NT2/D1 (cell line): ENCODE measurements at regions not wholly inside any gene's neighbourhood (a gene's known extent, or its start where the extent isn't known, plus 50 kb on each side); places are given as distances from the start of the nearest gene placed in this dataset.

Source experiments
- DNase-seq: peaks from one replicate; pipeline ENCODE4 v3.0.0-alpha.2; 2011; ENCODE audit warnings: low read depth, low spot score
- H3K27me3 ChIP-seq: 2 replicates; pipeline ENCODE4 v1.6.0; 2011; ENCODE audit warnings: mild to moderate bottlenecking; ENCODE audit not compliant: insufficient read length, insufficient read depth
- H3K36me3 ChIP-seq: 2 replicates; pipeline ENCODE4 v1.6.1; 2011; ENCODE audit warnings: mild to moderate bottlenecking, low read length, mixed read lengths; ENCODE audit not compliant: insufficient read depth, insufficient read length
- H3K4me1 ChIP-seq: 2 replicates; pipeline ENCODE4 v1.5.1; 2011; ENCODE audit not compliant: insufficient read depth, insufficient read length
- H3K4me3 ChIP-seq: 2 replicates; pipeline ENCODE4 v1.5.1; 2011; ENCODE audit warnings: low read depth; ENCODE audit not compliant: insufficient read length
- H3K9ac ChIP-seq: 2 replicates; pipeline ENCODE4 v1.6.0; 2011; ENCODE audit warnings: low read depth; ENCODE audit not compliant: insufficient read length
- H3K9me3 ChIP-seq: 2 replicates; pipeline ENCODE4 v1.5.1; 2011; ENCODE audit warnings: mild to moderate bottlenecking, low read length; ENCODE audit not compliant: insufficient read depth
- SUZ12 ChIP-seq: IDR thresholded peaks from 2 replicates; pipeline ENCODE4 v1.6.1; 2011; ENCODE audit not compliant: insufficient read length, insufficient read depth; ENCODE audit errors: extremely low read depth
- YY1 ChIP-seq: IDR thresholded peaks from 2 replicates; pipeline ENCODE4 v1.6.1; 2011; ENCODE audit not compliant: insufficient read length, insufficient read depth
- ZNF274 ChIP-seq: IDR thresholded peaks from 2 replicates; pipeline ENCODE4 v1.6.1; 2011; ENCODE audit warnings: mild to moderate bottlenecking, low read depth, low read length

DNA sequence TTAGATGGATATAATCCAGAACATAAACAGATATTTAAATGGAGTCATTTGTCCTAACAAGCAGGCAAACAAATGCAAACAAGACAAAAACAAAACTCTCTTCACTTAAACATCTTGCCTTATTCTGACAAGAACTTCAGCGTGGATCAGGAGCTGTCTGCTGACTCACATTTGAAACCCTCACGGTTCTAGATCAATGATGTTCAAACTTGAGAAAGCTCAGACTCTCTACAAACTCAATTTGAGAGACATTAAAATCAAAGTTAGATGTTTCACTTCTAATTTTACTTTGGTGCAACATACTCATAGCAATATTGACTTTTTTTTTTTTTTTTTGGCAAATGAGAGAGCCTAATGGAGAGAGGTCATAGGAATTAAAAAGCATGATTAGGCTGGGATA, 362.8 kb upstream of the SLC14A2 start:
- no peak overlapping the region for H3K4me3 ChIP-seq
- DNase-seq = no peak
- no peaks in the 10 kb centered on the region for H3K36me3 ChIP-seq
- no peak overlapping the region for H3K9ac ChIP-seq
- H3K27me3 ChIP-seq = no peaks in the 10 kb centered on the region
- H3K4me1 ChIP-seq = peaks cover 3% of the 10 kb centered on the region
- TF ChIP-seq ZNF274 = no peak
- no peak for TF ChIP-seq SUZ12
- no peak for TF ChIP-seq YY1
- H3K9me3 ChIP-seq = no peaks in the 10 kb centered on the region

DNA sequence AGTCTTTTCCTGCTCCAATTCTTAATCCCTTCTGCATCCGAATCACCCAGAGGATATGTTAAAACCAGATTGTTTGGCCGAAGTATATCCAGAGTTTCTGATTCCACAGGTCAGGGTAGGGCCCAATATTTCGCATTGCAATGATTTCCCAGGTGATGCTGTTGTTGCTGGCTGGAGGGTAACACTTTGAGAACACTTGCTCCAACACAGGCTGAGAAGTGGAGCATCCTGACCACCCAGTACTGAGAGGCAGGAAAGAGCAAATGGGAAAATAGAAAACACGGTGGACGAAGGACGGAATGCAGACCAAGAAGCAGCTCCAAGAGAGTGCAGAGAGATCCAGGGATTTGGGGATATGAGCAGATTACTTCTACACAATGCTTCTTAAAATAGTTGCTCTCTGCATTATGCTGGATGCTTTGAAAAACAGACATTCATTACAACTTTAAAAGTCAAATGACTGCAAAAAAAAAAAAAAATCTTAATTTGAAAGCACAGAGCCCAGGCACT, 362.2 kb upstream of the SLC14A2 start:
- no peak for DNase-seq
- Histone ChIP-seq H3K4me1 (peaks cover 3% of the 10 kb centered on the region), H3K36me3 (no peaks in the 10 kb centered on the region)

DNA sequence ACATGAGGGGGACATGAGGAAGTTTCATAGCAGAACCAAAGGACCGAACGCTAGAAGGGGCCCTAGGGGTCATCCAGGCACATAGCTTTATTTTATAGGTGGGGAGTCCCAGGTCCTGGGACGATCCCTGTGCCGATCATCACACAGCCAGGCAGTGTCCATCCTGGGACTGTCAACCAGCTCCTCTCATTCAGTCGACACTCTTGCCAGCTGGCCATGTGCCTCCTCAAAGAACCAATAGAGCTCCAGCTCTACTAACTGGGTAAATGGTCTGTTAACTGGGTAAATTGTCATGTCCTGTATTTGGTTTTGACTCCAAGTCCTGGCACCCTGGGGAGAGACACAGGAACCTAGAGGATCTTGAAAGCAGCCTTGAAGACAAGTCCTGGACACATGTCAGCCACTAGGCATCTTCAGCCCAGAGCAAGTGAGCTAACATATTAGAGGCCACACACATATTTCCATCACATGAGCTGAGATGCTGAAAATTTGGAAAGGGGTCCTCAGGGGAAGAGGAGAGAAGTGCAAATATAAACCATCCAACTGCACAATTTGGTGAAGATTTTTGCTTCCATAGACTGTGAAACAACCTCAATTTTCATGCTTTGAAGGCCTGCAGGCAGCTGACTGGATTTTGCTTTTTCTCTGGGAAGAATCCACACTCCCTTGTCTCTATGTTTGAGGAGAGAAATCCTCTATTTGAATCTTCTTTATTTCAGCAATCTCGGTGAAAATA, 361.1 kb upstream of the SLC14A2 start:
- Histone ChIP-seq H3K27me3 (no peaks in the 10 kb centered on the region), H3K9ac (no peak overlapping the region), H3K4me3 (no peak overlapping the region), H3K36me3 (no peaks in the 10 kb centered on the region), H3K4me1 (peaks cover 3% of the 10 kb centered on the region), H3K9me3 (no peaks in the 10 kb centered on the region)
- no peak for DNase-seq
- no peak for TF ChIP-seq YY1
- TF ChIP-seq SUZ12 = no peak
- no peak for TF ChIP-seq ZNF274

More for the DNA sequence above, 362.2 kb upstream of the SLC14A2 start:
- H3K9ac ChIP-seq = no peak overlapping the region
- H3K9me3 ChIP-seq = no peaks in the 10 kb centered on the region
- TF ChIP-seq YY1 (no peak), SUZ12 (no peak), ZNF274 (no peak)
- no peaks in the 10 kb centered on the region for H3K27me3 ChIP-seq
- no peak overlapping the region for H3K4me3 ChIP-seq

DNA sequence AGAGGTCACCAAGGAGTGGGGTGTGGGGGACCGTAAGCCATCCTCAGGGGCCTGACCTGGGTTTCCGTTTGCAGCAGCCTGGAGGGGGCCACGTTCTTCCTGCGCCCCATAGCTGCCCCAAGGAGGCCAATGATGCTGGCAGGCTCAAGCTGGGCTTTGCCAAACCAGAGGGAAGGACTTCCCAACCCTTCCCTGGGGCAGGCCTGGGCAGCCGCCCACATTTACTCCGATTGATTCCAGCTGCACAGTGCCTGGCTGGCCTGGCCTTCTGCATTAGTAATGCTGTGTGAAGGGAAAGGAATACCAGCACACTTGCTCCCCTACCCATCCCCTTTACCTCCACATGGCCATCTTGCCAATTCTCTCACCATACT, 360.6 kb upstream of the SLC14A2 start:
- peaks cover 3% of the 10 kb centered on the region for H3K4me1 ChIP-seq
- no peaks in the 10 kb centered on the region for H3K27me3 ChIP-seq
- no peak for TF ChIP-seq YY1
- TF ChIP-seq SUZ12 = no peak
- no peak for TF ChIP-seq ZNF274
- no peak overlapping the region for H3K9ac ChIP-seq
- H3K4me3 ChIP-seq = no peak overlapping the region
- no peaks in the 10 kb centered on the region for H3K9me3 ChIP-seq
- H3K36me3 ChIP-seq = no peaks in the 10 kb centered on the region
- DNase-seq = no peak

DNA sequence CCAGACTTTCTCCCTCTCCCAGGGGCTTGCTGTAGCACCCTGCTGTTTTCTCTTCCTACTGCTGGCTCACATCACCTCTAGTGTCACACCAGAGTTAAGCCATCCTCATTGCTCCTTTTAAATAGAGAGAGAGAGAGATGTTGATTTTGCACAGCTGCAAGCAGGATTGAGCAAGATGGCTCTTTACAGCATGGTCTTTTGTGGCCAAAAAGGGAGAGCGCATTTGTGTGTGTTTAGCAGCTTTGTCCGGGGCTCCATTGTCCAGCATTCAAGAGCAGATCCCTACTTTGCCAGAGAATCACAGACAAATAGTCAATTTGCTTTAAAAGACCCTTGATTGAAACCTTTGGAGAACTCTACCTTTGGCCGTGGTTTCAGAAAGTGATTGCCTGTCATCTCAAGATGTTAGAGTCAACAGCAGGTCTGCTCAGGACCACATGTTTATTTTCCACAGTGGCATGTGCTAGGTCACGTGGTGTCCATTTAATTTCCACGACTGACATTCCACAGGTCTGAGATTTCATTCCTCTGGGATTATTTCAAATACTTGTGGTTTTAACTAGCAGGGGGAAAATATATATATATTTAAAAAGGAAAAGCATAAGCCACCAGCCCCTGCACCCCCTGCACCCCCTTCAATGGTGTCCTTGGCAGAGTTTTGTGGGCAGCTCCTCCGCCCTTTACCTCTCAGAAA, 359.9 kb upstream of the SLC14A2 start:
- Histone ChIP-seq H3K4me1 (peaks cover 3% of the 10 kb centered on the region), H3K27me3 (no peaks in the 10 kb centered on the region), H3K4me3 (no peak overlapping the region), H3K36me3 (no peaks in the 10 kb centered on the region), H3K9ac (no peak overlapping the region), H3K9me3 (no peaks in the 10 kb centered on the region)
- no peak for DNase-seq
- TF ChIP-seq ZNF274 = no peak
- no peak for TF ChIP-seq YY1
- no peak for TF ChIP-seq SUZ12

DNA sequence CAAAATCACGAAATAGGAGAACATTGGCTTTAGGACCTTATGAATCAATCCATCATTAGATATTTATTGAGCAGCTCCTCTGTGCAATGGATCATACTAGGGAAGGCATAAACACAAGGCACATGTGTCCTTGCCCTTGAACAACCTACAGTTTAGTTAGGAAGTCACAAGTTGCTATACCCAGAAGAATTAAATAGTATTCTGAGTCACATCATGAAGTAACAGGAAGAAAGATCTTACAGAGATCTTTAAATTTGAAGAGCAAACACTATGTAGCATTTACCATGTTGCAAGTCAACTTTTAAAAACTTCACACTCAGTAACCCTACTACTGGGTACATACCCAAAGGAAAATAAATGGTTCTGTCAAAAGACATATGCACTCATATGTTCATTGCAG, 355.2 kb upstream of the SLC14A2 start:
- Histone ChIP-seq H3K9ac (no peak overlapping the region), H3K4me3 (no peak overlapping the region), H3K36me3 (no peaks in the 10 kb centered on the region), H3K4me1 (no peaks in the 10 kb centered on the region), H3K27me3 (no peaks in the 10 kb centered on the region), H3K9me3 (no peaks in the 10 kb centered on the region)
- TF ChIP-seq ZNF274 = no peak
- TF ChIP-seq YY1 = no peak
- no peak for TF ChIP-seq SUZ12
- DNase-seq = no peak

DNA sequence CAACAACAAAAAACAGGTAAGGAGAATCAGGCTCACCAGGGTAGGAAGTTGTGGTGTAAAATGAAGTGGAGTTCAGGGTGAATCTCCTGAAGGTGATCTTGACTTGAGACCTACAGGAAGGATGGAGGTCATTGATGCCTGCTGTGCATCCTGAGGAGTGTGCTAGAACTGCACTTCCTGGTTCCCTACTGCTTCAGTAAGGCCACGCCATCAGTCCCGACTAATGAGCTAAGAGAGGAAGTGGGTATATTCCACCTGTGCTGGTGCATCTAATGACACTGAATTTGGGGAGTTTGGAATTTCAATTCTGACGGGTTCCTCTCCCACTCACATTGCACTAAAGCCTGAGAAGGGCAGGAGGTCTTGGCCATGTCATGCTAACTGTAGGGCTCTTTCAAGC, 349.3 kb upstream of the SLC14A2 start:
- Histone ChIP-seq H3K9me3 (no peaks in the 10 kb centered on the region), H3K36me3 (no peaks in the 10 kb centered on the region), H3K4me3 (no peak overlapping the region), H3K27me3 (no peaks in the 10 kb centered on the region), H3K4me1 (no peaks in the 10 kb centered on the region), H3K9ac (no peak overlapping the region)
- TF ChIP-seq SUZ12 (no peak), YY1 (no peak), ZNF274 (no peak)
- no peak for DNase-seq
